ENCODE measurements at regions not wholly inside any gene's neighbourhood (a gene's known extent, or its start where the extent isn't known, plus 50 kb on each side); places are given as distances from the start of the nearest gene placed in this dataset.
"Not testable (repeated sequence)": the region's sequence is repeated elsewhere in the genome, so short reads cannot be mapped to it uniquely, and the experiment has no call there.

DNA sequence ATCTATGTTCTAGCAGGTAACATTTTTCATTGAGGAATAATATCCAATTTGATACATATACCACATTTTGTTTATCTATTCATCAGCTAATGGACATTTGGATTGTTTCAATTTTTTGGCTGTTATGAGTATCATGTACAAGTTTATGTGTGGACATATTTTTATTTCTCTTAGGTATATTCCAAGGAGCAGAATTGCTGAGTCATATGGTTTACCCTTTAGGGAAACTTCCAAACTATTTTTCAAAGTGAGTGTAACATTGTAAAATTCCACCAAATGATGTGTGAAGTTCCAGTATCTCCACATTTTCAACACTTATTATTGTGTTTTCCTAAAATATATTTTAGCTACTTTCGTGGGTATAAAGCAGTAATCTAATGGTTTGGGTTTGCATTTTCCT, 1789.9 kb downstream of the MRPL39 start:
- H3K4me3 ChIP-seq = no peak overlapping the region
- TF ChIP-seq Cebpa-rat (IDR thresholded peaks at IDR 0.05) = no peak
- H3K4me1 ChIP-seq = peaks cover 3% of the 10 kb centered on the region
- no peaks in the 10 kb centered on the region for H3K27me3 ChIP-seq
- H4K20me1 ChIP-seq = no peaks in the 10 kb centered on the region
- no peak overlapping the region for H3K4me2 ChIP-seq
- H3K9ac ChIP-seq = no peak overlapping the region
- H3K36me3 ChIP-seq = no peaks in the 10 kb centered on the region
- H3K27ac ChIP-seq = no peak overlapping the region
- H3K9me3 ChIP-seq = peaks cover 14% of the 10 kb centered on the region

- Histone ChIP-seq H3K36me3 (0 out of 2 replicates have a peak, but pooled peaks cover 6% of the 10 kb centered on the region), H3K4me2 (peak overlapping the region; percentile 31), H3K9me3 (peaks cover 15% of the 10 kb centered on the region), H3K4me1 (peaks cover 15% of the 10 kb centered on the region), H3K27me3 (no peaks in the 10 kb centered on the region), H4K20me1 (no peaks in the 10 kb centered on the region), H3K27ac (peak overlapping the region; percentile 25; the same call in 1 of the 2 replicates), H3K9ac (no peak overlapping the region), H3K4me3 (no peak overlapping the region)
- no peak for TF ChIP-seq Cebpa-rat (IDR thresholded peaks at IDR 0.05)
Measured at GRCh38 chr21:23812485-23812884, 1794.8 kb downstream of the MRPL39 start.

DNA sequence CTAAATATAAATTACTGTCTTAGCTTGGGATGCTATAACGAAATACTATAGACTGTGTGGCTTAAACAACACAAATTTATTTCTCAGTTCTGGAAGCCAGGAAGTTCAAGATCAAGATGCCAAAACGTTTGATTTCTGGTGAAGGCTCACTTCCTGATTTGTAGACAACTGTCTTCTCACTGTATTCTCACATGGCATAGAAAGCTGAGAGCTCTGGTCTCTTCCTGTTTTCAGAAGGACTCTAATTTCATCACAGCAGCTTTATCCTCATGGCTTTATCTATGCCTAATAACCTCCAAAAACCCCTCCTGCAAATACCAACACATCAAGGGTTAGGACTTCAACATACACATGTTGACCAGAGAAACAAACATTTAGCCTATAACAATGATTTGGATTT, 1795.5 kb downstream of the MRPL39 start:
- Histone ChIP-seq H3K9me3 (peaks cover 20% of the 10 kb centered on the region), H3K4me2 (peak overlapping the region; percentile 31), H3K27ac (peak overlapping the region; percentile 27), H4K20me1 (no peaks in the 10 kb centered on the region), H3K4me3 (no peak overlapping the region), H3K4me1 (peaks cover 15% of the 10 kb centered on the region), H3K27me3 (no peaks in the 10 kb centered on the region), H3K36me3 (0 out of 2 replicates have a peak, but pooled peaks cover 6% of the 10 kb centered on the region), H3K9ac (no peak overlapping the region)
- no peak for TF ChIP-seq Cebpa-rat (IDR thresholded peaks at IDR 0.05)

DNA sequence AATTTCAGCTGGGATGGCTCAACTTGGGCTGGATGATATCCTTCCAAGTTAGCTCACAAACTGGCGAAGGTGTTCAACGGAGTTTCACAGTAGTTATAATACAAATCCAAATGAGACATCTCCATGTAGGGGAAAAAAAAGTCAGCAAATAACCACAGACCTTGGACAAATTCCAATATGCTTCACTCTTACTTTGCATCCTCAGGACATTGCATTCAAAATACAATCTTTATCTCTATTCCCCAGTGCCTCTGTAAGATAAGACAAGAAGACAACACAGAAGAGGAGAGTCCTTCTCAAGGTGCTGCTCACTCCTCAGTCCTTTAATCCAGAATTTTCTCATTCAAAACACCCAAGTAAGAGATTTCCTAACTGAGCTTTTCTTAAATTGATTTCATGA, 1797.7 kb downstream of the MRPL39 start:
- Histone ChIP-seq H3K9ac (no peak overlapping the region), H3K36me3 (0 out of 2 replicates have a peak, but pooled peaks cover 6% of the 10 kb centered on the region), H3K27ac (no peak overlapping the region), H4K20me1 (no peaks in the 10 kb centered on the region), H3K27me3 (no peaks in the 10 kb centered on the region), H3K4me2 (no peak overlapping the region), H3K4me1 (peaks cover 15% of the 10 kb centered on the region), H3K9me3 (peaks cover 23% of the 10 kb centered on the region), H3K4me3 (no peak overlapping the region)
- no peak for TF ChIP-seq Cebpa-rat (IDR thresholded peaks at IDR 0.05)

DNA sequence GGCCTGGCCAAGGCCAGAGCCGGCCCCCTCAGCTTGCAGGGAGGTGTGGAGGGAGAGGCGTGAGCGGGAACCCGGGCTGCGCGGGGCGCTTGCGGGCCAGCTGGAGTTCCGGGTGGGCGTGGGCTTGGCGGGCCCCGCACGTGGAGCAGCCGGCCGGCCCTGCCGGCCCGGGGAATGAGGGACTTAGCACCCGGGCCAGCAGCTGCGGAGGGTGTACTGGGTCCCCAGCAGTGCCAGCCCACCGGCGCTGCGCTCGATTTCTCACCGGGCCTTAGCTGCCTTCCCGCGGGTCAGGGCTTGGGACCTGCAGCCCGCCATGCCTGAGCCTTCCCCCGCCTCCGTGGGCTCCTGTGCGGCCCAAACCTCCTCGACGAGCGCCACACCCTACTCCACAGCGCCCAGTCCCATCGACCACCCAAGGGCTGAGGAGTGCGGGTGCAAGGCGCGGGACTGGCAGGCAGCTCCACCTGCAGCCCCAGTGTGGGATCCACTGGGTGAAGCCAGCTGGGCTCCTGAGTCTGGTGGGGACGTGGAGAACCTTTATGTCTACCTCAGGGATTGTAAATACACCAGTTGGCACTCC, 1800.2 kb downstream of the MRPL39 start:
- H3K27me3 ChIP-seq, H4K20me1 ChIP-seq, H3K4me3 ChIP-seq, H3K27ac ChIP-seq, H3K4me2 ChIP-seq, H3K36me3 ChIP-seq, H3K4me1 ChIP-seq, H3K9ac ChIP-seq: not testable (repeated sequence)
- peaks cover 17% of the 10 kb centered on the region for H3K9me3 ChIP-seq

DNA sequence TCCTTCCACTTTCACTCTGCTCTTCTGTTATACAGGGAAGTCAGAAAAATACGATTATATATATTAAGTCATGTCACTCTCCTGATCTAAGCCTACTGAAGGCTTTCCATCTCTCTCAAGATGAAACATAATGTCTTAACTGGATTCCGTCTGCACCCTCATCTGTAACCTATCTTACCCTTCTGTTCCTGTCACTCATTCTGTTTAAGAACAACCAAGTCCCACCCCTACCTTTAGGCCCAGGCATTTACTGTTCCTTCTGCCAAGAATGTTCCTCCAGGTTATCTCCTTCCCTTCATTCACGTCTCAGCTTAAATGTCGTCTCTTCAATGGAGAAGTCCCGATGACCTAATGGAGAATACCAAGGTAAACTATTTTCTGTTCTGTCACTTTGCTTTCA, 1802.4 kb downstream of the MRPL39 start:
- Histone ChIP-seq H3K4me1 (peaks cover 6% of the 10 kb centered on the region; the same call in 1 of the 2 replicates), H3K27ac (no peak overlapping the region), H4K20me1 (no peaks in the 10 kb centered on the region), H3K4me2 (no peak overlapping the region), H3K36me3 (peaks cover 6% of the 10 kb centered on the region; the same call in 1 of the 2 replicates), H3K9me3 (peaks cover 26% of the 10 kb centered on the region), H3K9ac (no peak overlapping the region), H3K4me3 (no peak overlapping the region), H3K27me3 (no peaks in the 10 kb centered on the region)
- TF ChIP-seq Cebpa-rat (IDR thresholded peaks at IDR 0.05) = no peak

- TF ChIP-seq Cebpa-rat (IDR thresholded peaks at IDR 0.05) = no peak
- Histone ChIP-seq H3K9me3 (peaks cover 9% of the 10 kb centered on the region), H3K4me2 (0 out of 2 replicates have a peak overlapping the region, but pooled peaks have one; percentile 24), H3K27me3 (no peaks in the 10 kb centered on the region), H3K4me1 (peaks cover 6% of the 10 kb centered on the region; the same call in 1 of the 2 replicates), H3K36me3 (peaks cover 6% of the 10 kb centered on the region; the same call in 1 of the 2 replicates), H3K4me3 (no peak overlapping the region), H3K9ac (no peak overlapping the region), H4K20me1 (no peaks in the 10 kb centered on the region), H3K27ac (no peak overlapping the region)
Measured at GRCh38 chr21:23801292-23801691, 1806.0 kb downstream of the MRPL39 start.

DNA sequence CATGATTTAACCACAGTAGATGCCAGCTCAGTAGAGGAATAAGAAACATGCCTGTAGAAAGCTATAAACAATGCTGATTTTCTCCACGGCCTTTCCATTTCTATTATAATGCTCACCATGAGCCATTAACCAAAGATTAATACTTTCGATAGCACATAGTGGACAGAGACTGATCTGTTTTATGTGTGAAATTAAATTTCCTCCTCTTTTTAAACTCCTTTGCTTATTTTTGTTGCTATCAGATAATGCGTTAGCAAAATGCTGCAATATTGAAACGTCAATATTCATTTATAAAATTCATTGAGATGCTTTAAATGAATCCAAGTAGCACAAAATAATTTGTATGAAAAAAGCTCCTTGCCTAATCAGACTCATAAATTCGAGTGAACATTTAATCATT, 1807.9 kb downstream of the MRPL39 start:
- Histone ChIP-seq H3K9me3 (peaks cover 9% of the 10 kb centered on the region), H3K9ac (no peak overlapping the region), H4K20me1 (no peaks in the 10 kb centered on the region), H3K4me2 (no peak overlapping the region), H3K27me3 (no peaks in the 10 kb centered on the region), H3K4me3 (no peak overlapping the region), H3K36me3 (peaks cover 6% of the 10 kb centered on the region; the same call in 1 of the 2 replicates), H3K4me1 (peaks cover 6% of the 10 kb centered on the region; the same call in 1 of the 2 replicates), H3K27ac (no peak overlapping the region)
- TF ChIP-seq Cebpa-rat (IDR thresholded peaks at IDR 0.05) = no peak

DNA sequence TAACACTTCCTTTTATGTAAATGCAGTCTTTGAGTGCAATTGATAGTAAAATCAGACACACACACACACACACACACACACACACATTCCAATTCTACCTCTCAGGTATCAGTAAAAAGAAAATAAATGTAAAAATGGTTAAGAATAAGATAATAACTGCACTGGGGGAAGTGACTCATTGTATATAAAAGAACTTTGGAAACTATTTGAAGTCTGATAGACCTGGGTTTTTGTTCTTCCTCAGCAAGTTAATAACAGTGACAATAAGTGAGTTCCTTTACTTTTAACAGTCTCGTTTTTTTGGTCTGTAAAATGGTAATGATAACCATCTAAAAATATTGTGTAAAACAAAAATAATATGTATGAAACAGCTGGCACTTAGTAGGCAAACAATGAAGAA, 1815.0 kb downstream of the MRPL39 start:
- Histone ChIP-seq H3K4me2 (no peak overlapping the region), H3K27ac (no peak overlapping the region), H3K27me3 (no peaks in the 10 kb centered on the region), H3K4me1 (no peaks in the 10 kb centered on the region), H3K4me3 (no peak overlapping the region), H3K9me3 (peaks cover 8% of the 10 kb centered on the region), H3K9ac (no peak overlapping the region), H3K36me3 (no peaks in the 10 kb centered on the region), H4K20me1 (no peaks in the 10 kb centered on the region)
- no peak for TF ChIP-seq Cebpa-rat (IDR thresholded peaks at IDR 0.05)

GRCh38 chr21:23789864-23790263, 1817.4 kb downstream of the MRPL39 start:
- H3K9ac ChIP-seq = no peak overlapping the region
- no peaks in the 10 kb centered on the region for H4K20me1 ChIP-seq
- H3K4me2 ChIP-seq = no peak overlapping the region
- no peak for TF ChIP-seq Cebpa-rat (IDR thresholded peaks at IDR 0.05)
- H3K27ac ChIP-seq = no peak overlapping the region
- peaks cover 8% of the 10 kb centered on the region for H3K9me3 ChIP-seq
- H3K4me1 ChIP-seq = no peaks in the 10 kb centered on the region
- no peak overlapping the region for H3K4me3 ChIP-seq
- no peaks in the 10 kb centered on the region for H3K36me3 ChIP-seq
- no peaks in the 10 kb centered on the region for H3K27me3 ChIP-seq
